ENCODE measurements at regions not wholly inside any gene's neighbourhood (a gene's known extent, or its start where the extent isn't known, plus 50 kb on each side); places are given as distances from the start of the nearest gene placed in this dataset.

GRCh38 chr13:76750126-76750525 lies 136.1 kb downstream of the KCTD12 start:
- TF ChIP-seq ELF4 (IDR thresholded peaks at IDR 0.05) (no peak), ARNT (IDR thresholded peaks at IDR 0.05) (no peak), TARDBP (IDR thresholded peaks at IDR 0.05) (no peak), SP1 (IDR thresholded peaks at IDR 0.05) (no peak), FOXM1 (IDR thresholded peaks at IDR 0.05; ENCODE audit: borderline replicate concordance) (no peak)

Measured in HEK293T (cell line).